ENCODE measurements at regions not wholly inside any gene's neighbourhood (a gene's known extent, or its start where the extent isn't known, plus 50 kb on each side); places are given as distances from the start of the nearest gene placed in this dataset.

- Histone ChIP-seq H3K79me2 (ENCODE audit: control insufficient read depth, low read length) (no peaks in the 10 kb centered on the region), H3K9me3 (ENCODE audit: control insufficient read depth, insufficient read depth, low read length) (no peaks in the 10 kb centered on the region), H3K27ac (ENCODE audit: low read depth, low read length) (no peak overlapping the region), H3F3A (ENCODE audit: control insufficient read depth, insufficient read depth) (no peaks in the 10 kb centered on the region), H3K27me3 (ENCODE audit: control insufficient read depth, low read length) (no peaks in the 10 kb centered on the region), H3K4me2 (ENCODE audit: low read length) (no peak overlapping the region), H3K9me2 (replicated peaks; ENCODE audit: control insufficient read depth, low read length) (no peaks in the 10 kb centered on the region), H3K4me1 (ENCODE audit: control insufficient read depth, low read length) (no peaks in the 10 kb centered on the region), H3K4me3 (ENCODE audit: low read length) (no peak overlapping the region), H4K20me1 (ENCODE audit: control insufficient read depth, insufficient read depth, low read depth, low read length) (no peaks in the 10 kb centered on the region), H3K36me3 (ENCODE audit: control insufficient read depth, low read length) (no peaks in the 10 kb centered on the region)
- no peak for TF ChIP-seq CTCF (IDR thresholded peaks at IDR 0.05; ENCODE audit: low read depth, low read length, poor library complexity, severe bottlenecking)
- TF ChIP-seq EZH2phosphoT487 (IDR thresholded peaks at IDR 0.05; ENCODE audit: borderline replicate concordance, low read length), result no peak
These were observed 666.4 kb downstream of the OLFM4 start for GRCh38 chr13:53694814-53695532.

- Histone ChIP-seq H3K27ac (ENCODE audit: low read depth, low read length) (no peak overlapping the region), H3K27me3 (ENCODE audit: control insufficient read depth, low read length) (no peaks in the 10 kb centered on the region), H3K9me2 (replicated peaks; ENCODE audit: control insufficient read depth, low read length) (no peaks in the 10 kb centered on the region), H4K20me1 (ENCODE audit: control insufficient read depth, insufficient read depth, low read depth, low read length) (no peaks in the 10 kb centered on the region), H3K4me1 (ENCODE audit: control insufficient read depth, low read length) (no peaks in the 10 kb centered on the region), H3K4me3 (ENCODE audit: low read length) (no peak overlapping the region), H3K79me2 (ENCODE audit: control insufficient read depth, low read length) (no peaks in the 10 kb centered on the region), H3K9me3 (ENCODE audit: control insufficient read depth, insufficient read depth, low read length) (no peaks in the 10 kb centered on the region), H3K4me2 (ENCODE audit: low read length) (no peak overlapping the region), H3F3A (ENCODE audit: control insufficient read depth, insufficient read depth) (no peaks in the 10 kb centered on the region), H3K36me3 (ENCODE audit: control insufficient read depth, low read length) (no peaks in the 10 kb centered on the region)
- no peak for TF ChIP-seq CTCF (IDR thresholded peaks at IDR 0.05; ENCODE audit: low read depth, low read length, poor library complexity, severe bottlenecking)
- no peak for TF ChIP-seq EZH2phosphoT487 (IDR thresholded peaks at IDR 0.05; ENCODE audit: borderline replicate concordance, low read length)
These were observed 674.9 kb downstream of the OLFM4 start for GRCh38 chr13:53703371-53704080.

GRCh38 chr13:53719281-53719680, 690.7 kb downstream of the OLFM4 start:
- Histone ChIP-seq H3K4me2 (ENCODE audit: low read length) (no peak overlapping the region), H3K9me3 (ENCODE audit: control insufficient read depth, insufficient read depth, low read length) (no peaks in the 10 kb centered on the region), H3K27ac (ENCODE audit: low read depth, low read length) (no peak overlapping the region), H3K4me1 (ENCODE audit: control insufficient read depth, low read length) (no peaks in the 10 kb centered on the region), H3K79me2 (ENCODE audit: control insufficient read depth, low read length) (no peaks in the 10 kb centered on the region), H3F3A (ENCODE audit: control insufficient read depth, insufficient read depth) (no peaks in the 10 kb centered on the region), H3K27me3 (ENCODE audit: control insufficient read depth, low read length) (no peaks in the 10 kb centered on the region), H3K36me3 (ENCODE audit: control insufficient read depth, low read length) (no peaks in the 10 kb centered on the region), H3K9me2 (replicated peaks; ENCODE audit: control insufficient read depth, low read length) (no peaks in the 10 kb centered on the region), H3K4me3 (ENCODE audit: low read length) (no peak overlapping the region), H4K20me1 (ENCODE audit: control insufficient read depth, insufficient read depth, low read depth, low read length) (no peaks in the 10 kb centered on the region)
- TF ChIP-seq EZH2phosphoT487 (IDR thresholded peaks at IDR 0.05; ENCODE audit: borderline replicate concordance, low read length) (no peak), CTCF (IDR thresholded peaks at IDR 0.05; ENCODE audit: low read depth, low read length, poor library complexity, severe bottlenecking) (no peak)
